Duodenal mucosa (tissue), 2 donors: ENCODE measurements at regions not wholly inside any gene's neighbourhood (a gene's known extent, or its start where the extent isn't known, plus 50 kb on each side); places are given as distances from the start of the nearest gene placed in this dataset.

Source experiments
- H3K27ac ChIP-seq: one replicate; pipeline ENCODE4 v1.7.0; 2013; ENCODE audit warnings: low read depth, low read length
- H3K27me3 ChIP-seq, 2 donors: one replicate each; pipeline ENCODE4 v1.7.0; 2013; ENCODE audit warnings: low read length in 2 of 2, control low read depth in 1 of 2; ENCODE audit not compliant: insufficient read depth in 2 of 2, control insufficient read depth in 1 of 2
- H3K36me3 ChIP-seq, 2 donors: one replicate each; pipeline ENCODE4 v1.7.0; 2013; ENCODE audit warnings: low read length in 2 of 2, control low read depth in 1 of 2; ENCODE audit not compliant: insufficient read depth in 2 of 2, control insufficient read depth in 1 of 2
- H3K4me1 ChIP-seq, 2 donors: one replicate each; pipeline ENCODE4 v1.7.0; 2013; ENCODE audit warnings: low read length in 2 of 2, control low read depth in 1 of 2; ENCODE audit not compliant: insufficient read depth in 2 of 2, control insufficient read depth in 1 of 2
- H3K4me3 ChIP-seq, 2 donors: one replicate each; pipeline ENCODE4 v1.7.0; 2013; ENCODE audit warnings: low read length in 2 of 2, low read depth in 1 of 2
- H3K9ac ChIP-seq, 2 donors: one replicate each; pipeline ENCODE4 v1.7.0; 2013; ENCODE audit warnings: low read length in 2 of 2, low read depth in 1 of 2
- H3K9me3 ChIP-seq, 2 donors: one replicate each; pipeline ENCODE4 v1.7.0; 2013; ENCODE audit warnings: low read length in 2 of 2, control low read depth in 1 of 2; ENCODE audit not compliant: control insufficient read depth in 1 of 2

- H3K27ac ChIP-seq = no peak overlapping the region
- H3K9ac ChIP-seq = no peak overlapping the region
- H3K4me3 ChIP-seq = no peak overlapping the region
- H3K36me3 ChIP-seq = no peaks in the 10 kb centered on the region
- no peaks in the 10 kb centered on the region for H3K4me1 ChIP-seq
- H3K27me3 ChIP-seq = no peaks in the 10 kb centered on the region
- H3K9me3 ChIP-seq = no peaks in the 10 kb centered on the region
These were observed 363.4 kb upstream of the MKI67 start for GRCh38 chr10:128489324-128490247.

- Histone ChIP-seq H3K27ac (no peak overlapping the region), H3K4me1 (no peaks in the 10 kb centered on the region), H3K36me3 (no peaks in the 10 kb centered on the region)
These were observed 365.5 kb upstream of the MKI67 start for GRCh38 chr10:128491686-128492085.

GRCh38 chr10:128493811-128494210 lies 367.6 kb upstream of the MKI67 start:
- H3K27me3 ChIP-seq = no peaks in the 10 kb centered on the region
- H3K36me3 ChIP-seq = no peaks in the 10 kb centered on the region
- no peak overlapping the region for H3K4me3 ChIP-seq
- no peaks in the 10 kb centered on the region for H3K4me1 ChIP-seq
- no peak overlapping the region for H3K27ac ChIP-seq
- no peaks in the 10 kb centered on the region for H3K9me3 ChIP-seq
- no peak overlapping the region for H3K9ac ChIP-seq

More at GRCh38 chr10:128491686-128492085, 365.5 kb upstream of the MKI67 start:
- Histone ChIP-seq H3K9me3 (no peaks in the 10 kb centered on the region), H3K4me3 (no peak overlapping the region), H3K9ac (no peak overlapping the region), H3K27me3 (no peaks in the 10 kb centered on the region)

GRCh38 chr10:128494665-128495064 lies 368.4 kb upstream of the MKI67 start:
- no peaks in the 10 kb centered on the region for H3K36me3 ChIP-seq
- H3K9me3 ChIP-seq = no peaks in the 10 kb centered on the region
- no peaks in the 10 kb centered on the region for H3K27me3 ChIP-seq
- H3K9ac ChIP-seq = no peak overlapping the region
- no peak overlapping the region for H3K4me3 ChIP-seq
- H3K4me1 ChIP-seq = no peaks in the 10 kb centered on the region
- no peak overlapping the region for H3K27ac ChIP-seq

DNA sequence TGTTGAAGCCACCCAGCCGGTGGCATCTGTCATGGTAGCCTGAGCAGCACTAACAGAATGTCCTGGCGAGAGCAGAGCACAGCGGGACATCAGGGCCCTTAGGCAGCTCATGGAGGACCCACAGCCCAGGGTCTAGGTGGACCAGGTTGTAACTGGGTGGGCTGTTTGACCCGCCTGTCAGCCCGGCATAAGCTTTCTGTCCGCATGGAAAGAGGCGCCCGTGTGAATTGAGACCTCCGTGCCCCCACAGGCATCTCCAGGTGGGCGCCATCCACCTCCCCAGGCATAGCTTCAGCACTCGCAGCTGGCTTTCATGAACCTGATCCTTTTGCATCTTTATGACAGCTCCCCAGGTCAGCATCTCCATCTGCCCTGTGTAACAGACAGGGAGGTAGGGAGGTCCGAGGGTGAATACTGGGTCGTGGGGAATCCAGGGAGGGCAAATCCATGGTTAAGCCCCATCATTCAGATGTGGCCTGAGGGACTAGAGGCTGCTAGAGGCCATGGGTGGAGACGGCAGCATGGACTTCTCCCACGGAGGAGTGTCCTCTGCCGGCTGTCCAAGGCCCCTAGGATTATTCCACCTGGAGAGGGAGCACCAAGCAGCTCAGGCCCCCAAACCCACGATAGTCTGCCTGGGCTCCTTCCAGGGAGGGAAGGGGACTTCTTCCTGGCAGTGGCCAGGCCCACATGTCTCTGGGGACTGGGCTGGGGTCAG lies 371.6 kb upstream of the MKI67 start:
- no peak overlapping the region for H3K9ac ChIP-seq
- no peaks in the 10 kb centered on the region for H3K36me3 ChIP-seq
- H3K4me1 ChIP-seq = no peaks in the 10 kb centered on the region
- H3K9me3 ChIP-seq = no peaks in the 10 kb centered on the region
- no peak overlapping the region for H3K4me3 ChIP-seq
- no peak overlapping the region for H3K27ac ChIP-seq
- H3K27me3 ChIP-seq = no peaks in the 10 kb centered on the region

GRCh38 chr10:128498378-128498730 lies 372.1 kb upstream of the MKI67 start:
- Histone ChIP-seq H3K4me1 (no peaks in the 10 kb centered on the region), H3K9me3 (no peaks in the 10 kb centered on the region), H3K27me3 (no peaks in the 10 kb centered on the region), H3K36me3 (no peaks in the 10 kb centered on the region), H3K27ac (no peak overlapping the region), H3K4me3 (no peak overlapping the region), H3K9ac (no peak overlapping the region)

DNA sequence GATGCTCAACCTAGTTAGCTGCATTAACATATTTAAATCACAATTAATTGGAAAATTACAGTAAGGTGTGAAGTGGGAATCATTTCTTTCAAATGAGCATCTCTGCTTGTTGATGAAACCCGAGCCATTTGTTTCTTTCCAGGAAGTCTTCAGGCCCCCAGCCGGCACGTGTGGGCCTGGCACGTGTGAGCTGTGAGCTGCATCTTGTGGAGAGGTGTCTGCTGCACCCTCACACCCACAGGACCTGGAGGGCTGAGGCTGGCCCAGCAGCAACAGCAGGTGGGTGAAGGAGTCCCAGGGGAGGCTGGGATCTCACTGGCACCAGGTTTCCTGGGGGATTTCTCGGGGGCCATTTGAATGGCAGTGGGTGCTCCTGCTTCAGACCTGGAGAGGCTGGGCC lies 372.5 kb upstream of the MKI67 start:
- Histone ChIP-seq H3K36me3 (no peaks in the 10 kb centered on the region), H3K27ac (no peak overlapping the region)

DNA sequence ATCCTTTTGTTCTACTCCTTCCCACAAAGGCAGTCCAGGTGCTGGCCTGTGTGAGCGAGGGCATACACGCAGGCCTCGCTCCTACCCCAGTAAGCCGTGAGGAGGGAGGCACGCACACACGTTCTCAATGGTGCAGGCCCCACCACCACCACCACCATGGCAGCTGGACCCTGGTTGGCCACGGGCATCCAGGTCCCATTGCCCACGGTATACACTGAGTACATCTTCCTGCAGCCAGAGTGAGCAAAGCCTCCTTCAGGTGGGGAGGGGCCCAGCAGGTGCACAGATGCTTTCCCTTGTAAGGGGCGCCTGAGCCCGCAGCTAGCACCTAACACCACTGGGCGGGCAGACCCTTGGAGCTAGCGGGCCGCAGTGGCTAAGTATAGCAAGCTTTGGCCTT lies 373.3 kb upstream of the MKI67 start:
- Histone ChIP-seq H3K9ac (no peak overlapping the region), H3K4me1 (no peaks in the 10 kb centered on the region), H3K9me3 (no peaks in the 10 kb centered on the region), H3K27me3 (no peaks in the 10 kb centered on the region), H3K27ac (no peak overlapping the region), H3K36me3 (no peaks in the 10 kb centered on the region), H3K4me3 (no peak overlapping the region)

More for the DNA sequence above, 372.5 kb upstream of the MKI67 start:
- Histone ChIP-seq H3K4me3 (no peak overlapping the region), H3K9me3 (no peaks in the 10 kb centered on the region), H3K27me3 (no peaks in the 10 kb centered on the region), H3K9ac (no peak overlapping the region), H3K4me1 (no peaks in the 10 kb centered on the region)

DNA sequence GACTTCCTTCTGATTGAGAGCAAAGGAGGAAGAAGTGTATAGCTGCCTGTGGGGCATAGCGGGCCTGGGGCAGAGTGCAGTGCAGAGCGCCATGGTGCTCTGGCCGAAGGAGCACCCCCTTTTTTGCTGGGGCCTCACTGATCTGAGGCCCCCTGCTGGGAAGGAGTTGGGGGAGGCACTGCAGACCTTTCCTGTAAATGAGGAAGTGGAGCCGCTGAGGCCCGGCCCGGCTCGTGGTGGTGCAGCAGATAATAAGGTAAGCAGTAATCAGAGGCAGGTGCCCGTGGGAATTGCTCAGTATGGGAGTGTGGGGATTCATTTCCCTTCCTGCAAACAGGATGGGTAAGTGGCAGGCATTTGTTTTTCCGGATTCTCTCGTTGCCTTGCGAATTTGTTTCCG lies 373.7 kb upstream of the MKI67 start:
- no peaks in the 10 kb centered on the region for H3K4me1 ChIP-seq
- H3K36me3 ChIP-seq = no peaks in the 10 kb centered on the region
- no peak overlapping the region for H3K27ac ChIP-seq
- H3K9ac ChIP-seq = no peak overlapping the region
- H3K9me3 ChIP-seq = no peaks in the 10 kb centered on the region
- H3K4me3 ChIP-seq = no peak overlapping the region
- no peaks in the 10 kb centered on the region for H3K27me3 ChIP-seq

DNA sequence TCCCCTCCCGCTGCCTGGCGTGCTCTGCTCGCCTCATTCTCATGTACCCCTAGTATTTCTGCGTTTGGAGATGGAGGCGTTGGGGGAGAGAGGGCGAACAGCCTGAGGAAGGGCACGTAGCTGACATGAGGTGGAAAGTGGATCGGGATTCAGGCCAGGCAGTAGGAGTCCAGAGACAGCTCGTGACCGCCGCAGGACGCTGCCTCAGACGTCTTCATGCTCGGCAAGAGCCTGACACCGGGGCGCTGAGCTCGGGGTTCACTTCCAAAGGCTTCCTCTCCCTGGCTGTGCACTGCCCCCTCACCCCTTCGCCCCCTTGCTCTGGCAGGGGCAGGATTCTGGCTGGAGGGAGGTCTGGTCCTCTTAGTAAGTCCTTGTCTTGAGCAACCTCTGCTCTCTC lies 374.4 kb upstream of the MKI67 start:
- no peaks in the 10 kb centered on the region for H3K9me3 ChIP-seq
- no peak overlapping the region for H3K9ac ChIP-seq
- no peak overlapping the region for H3K4me3 ChIP-seq
- no peaks in the 10 kb centered on the region for H3K36me3 ChIP-seq
- H3K27ac ChIP-seq = no peak overlapping the region
- H3K4me1 ChIP-seq = no peaks in the 10 kb centered on the region
- no peaks in the 10 kb centered on the region for H3K27me3 ChIP-seq
